ENCODE measurements at regions not wholly inside any gene's neighbourhood (a gene's known extent, or its start where the extent isn't known, plus 50 kb on each side); places are given as distances from the start of the nearest gene placed in this dataset.

GRCh38 chr2:80942766-80943165 is 638.2 kb upstream of the LRRTM1 start (continued):
- TF ChIP-seq, protein P1, sequence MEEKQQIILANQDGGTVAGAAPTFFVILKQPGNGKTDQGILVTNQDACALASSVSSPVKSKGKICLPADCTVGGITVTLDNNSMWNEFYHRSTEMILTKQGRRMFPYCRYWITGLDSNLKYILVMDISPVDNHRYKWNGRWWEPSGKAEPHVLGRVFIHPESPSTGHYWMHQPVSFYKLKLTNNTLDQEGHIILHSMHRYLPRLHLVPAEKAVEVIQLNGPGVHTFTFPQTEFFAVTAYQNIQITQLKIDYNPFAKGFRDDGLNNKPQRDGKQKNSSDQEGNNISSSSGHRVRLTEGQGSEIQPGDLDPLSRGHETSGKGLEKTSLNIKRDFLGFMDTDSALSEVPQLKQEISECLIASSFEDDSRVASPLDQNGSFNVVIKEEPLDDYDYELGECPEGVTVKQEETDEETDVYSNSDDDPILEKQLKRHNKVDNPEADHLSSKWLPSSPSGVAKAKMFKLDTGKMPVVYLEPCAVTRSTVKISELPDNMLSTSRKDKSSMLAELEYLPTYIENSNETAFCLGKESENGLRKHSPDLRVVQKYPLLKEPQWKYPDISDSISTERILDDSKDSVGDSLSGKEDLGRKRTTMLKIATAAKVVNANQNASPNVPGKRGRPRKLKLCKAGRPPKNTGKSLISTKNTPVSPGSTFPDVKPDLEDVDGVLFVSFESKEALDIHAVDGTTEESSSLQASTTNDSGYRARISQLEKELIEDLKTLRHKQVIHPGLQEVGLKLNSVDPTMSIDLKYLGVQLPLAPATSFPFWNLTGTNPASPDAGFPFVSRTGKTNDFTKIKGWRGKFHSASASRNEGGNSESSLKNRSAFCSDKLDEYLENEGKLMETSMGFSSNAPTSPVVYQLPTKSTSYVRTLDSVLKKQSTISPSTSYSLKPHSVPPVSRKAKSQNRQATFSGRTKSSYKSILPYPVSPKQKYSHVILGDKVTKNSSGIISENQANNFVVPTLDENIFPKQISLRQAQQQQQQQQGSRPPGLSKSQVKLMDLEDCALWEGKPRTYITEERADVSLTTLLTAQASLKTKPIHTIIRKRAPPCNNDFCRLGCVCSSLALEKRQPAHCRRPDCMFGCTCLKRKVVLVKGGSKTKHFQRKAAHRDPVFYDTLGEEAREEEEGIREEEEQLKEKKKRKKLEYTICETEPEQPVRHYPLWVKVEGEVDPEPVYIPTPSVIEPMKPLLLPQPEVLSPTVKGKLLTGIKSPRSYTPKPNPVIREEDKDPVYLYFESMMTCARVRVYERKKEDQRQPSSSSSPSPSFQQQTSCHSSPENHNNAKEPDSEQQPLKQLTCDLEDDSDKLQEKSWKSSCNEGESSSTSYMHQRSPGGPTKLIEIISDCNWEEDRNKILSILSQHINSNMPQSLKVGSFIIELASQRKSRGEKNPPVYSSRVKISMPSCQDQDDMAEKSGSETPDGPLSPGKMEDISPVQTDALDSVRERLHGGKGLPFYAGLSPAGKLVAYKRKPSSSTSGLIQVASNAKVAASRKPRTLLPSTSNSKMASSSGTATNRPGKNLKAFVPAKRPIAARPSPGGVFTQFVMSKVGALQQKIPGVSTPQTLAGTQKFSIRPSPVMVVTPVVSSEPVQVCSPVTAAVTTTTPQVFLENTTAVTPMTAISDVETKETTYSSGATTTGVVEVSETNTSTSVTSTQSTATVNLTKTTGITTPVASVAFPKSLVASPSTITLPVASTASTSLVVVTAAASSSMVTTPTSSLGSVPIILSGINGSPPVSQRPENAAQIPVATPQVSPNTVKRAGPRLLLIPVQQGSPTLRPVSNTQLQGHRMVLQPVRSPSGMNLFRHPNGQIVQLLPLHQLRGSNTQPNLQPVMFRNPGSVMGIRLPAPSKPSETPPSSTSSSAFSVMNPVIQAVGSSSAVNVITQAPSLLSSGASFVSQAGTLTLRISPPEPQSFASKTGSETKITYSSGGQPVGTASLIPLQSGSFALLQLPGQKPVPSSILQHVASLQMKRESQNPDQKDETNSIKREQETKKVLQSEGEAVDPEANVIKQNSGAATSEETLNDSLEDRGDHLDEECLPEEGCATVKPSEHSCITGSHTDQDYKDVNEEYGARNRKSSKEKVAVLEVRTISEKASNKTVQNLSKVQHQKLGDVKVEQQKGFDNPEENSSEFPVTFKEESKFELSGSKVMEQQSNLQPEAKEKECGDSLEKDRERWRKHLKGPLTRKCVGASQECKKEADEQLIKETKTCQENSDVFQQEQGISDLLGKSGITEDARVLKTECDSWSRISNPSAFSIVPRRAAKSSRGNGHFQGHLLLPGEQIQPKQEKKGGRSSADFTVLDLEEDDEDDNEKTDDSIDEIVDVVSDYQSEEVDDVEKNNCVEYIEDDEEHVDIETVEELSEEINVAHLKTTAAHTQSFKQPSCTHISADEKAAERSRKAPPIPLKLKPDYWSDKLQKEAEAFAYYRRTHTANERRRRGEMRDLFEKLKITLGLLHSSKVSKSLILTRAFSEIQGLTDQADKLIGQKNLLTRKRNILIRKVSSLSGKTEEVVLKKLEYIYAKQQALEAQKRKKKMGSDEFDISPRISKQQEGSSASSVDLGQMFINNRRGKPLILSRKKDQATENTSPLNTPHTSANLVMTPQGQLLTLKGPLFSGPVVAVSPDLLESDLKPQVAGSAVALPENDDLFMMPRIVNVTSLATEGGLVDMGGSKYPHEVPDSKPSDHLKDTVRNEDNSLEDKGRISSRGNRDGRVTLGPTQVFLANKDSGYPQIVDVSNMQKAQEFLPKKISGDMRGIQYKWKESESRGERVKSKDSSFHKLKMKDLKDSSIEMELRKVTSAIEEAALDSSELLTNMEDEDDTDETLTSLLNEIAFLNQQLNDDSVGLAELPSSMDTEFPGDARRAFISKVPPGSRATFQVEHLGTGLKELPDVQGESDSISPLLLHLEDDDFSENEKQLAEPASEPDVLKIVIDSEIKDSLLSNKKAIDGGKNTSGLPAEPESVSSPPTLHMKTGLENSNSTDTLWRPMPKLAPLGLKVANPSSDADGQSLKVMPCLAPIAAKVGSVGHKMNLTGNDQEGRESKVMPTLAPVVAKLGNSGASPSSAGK (IDR thresholded peaks at IDR 0.05), result no peak
